Spleen (tissue), 7 donors: ENCODE measurements at regions not wholly inside any gene's neighbourhood (a gene's known extent, or its start where the extent isn't known, plus 50 kb on each side); places are given as distances from the start of the nearest gene placed in this dataset.

ENCODE experiments used
- POLR2AphosphoS5 ChIP-seq, 3 donors: sonication (generic); formaldehyde crosslinking; IDR thresholded peaks; one replicate each; pipeline ENCODE4 v1.5.1; 2017; ENCODE audit warnings: antibody characterized with exemption in 3 of 3
- TF ChIP-seq, protein P1 (sequence below), 11 experiments: fragments of 200-600 bp in 7 of 11; fragments of 450-650 bp in 4 of 11; sonication (generic) in 4 of 11; IDR thresholded peaks in 8 of 11; conservative IDR thresholded peaks in 3 of 11; 1 replicate in 7 of 11; 2 replicates in 4 of 11; pipeline versions ENCODE4 v1.4.0 to v1.8.0; 2016 to 2021; ENCODE audit warnings: antibody characterized with exemption in 11 of 11, inconsistent platforms in 4 of 11, mild to moderate bottlenecking in 1 of 11
- donor health status: DM: no; HTN: no; CAD: no; lungs with moderate emphysema.
- donor health status: DM: no; HTN: no; CAD: no.
- donor health status: DM: no; HTN: no; CAD: no.

DNA sequence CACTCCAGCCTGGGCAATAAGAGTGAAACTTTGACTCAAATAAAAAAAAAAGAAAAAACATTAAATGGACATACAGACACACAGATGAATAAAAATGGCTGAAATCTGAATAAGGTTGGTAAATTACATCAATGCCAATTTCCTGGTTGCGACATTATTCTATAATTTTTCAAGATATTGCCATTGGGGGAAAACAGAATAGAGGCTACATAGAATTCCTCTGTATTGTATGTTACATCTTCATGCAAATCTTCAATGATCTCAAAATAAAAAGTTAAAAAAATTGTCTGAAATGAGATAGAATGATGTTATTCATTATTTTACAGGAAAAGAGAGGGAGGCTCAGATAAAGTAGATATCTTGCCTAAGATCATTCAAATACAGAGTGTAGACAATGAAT lies 234.0 kb downstream of the SDHAF3 start:
- TF ChIP-seq, protein P1, sequence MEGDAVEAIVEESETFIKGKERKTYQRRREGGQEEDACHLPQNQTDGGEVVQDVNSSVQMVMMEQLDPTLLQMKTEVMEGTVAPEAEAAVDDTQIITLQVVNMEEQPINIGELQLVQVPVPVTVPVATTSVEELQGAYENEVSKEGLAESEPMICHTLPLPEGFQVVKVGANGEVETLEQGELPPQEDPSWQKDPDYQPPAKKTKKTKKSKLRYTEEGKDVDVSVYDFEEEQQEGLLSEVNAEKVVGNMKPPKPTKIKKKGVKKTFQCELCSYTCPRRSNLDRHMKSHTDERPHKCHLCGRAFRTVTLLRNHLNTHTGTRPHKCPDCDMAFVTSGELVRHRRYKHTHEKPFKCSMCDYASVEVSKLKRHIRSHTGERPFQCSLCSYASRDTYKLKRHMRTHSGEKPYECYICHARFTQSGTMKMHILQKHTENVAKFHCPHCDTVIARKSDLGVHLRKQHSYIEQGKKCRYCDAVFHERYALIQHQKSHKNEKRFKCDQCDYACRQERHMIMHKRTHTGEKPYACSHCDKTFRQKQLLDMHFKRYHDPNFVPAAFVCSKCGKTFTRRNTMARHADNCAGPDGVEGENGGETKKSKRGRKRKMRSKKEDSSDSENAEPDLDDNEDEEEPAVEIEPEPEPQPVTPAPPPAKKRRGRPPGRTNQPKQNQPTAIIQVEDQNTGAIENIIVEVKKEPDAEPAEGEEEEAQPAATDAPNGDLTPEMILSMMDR (IDR thresholded peaks at IDR 0.05 in 8 of 11, conservative IDR thresholded peaks at IDR 0.05 in 3 of 11), result no peak
- TF ChIP-seq POLR2AphosphoS5 (IDR thresholded peaks at IDR 0.05), result no peak
